GM12865 (cell line): ENCODE measurements at regions not wholly inside any gene's neighbourhood (a gene's known extent, or its start where the extent isn't known, plus 50 kb on each side); places are given as distances from the start of the nearest gene placed in this dataset.

ENCODE experiments used
- DNase-seq: peaks from one replicate; pipeline ENCODE4 v3.0.0; 2010; ENCODE audit warnings: low read depth
- H3K4me3 ChIP-seq: 2 replicates; pipeline ENCODE4 v1.5.1; 2011; ENCODE audit warnings: mild to moderate bottlenecking, low read depth, low read length, control low read depth
- CTCF ChIP-seq: IDR thresholded peaks from 2 replicates; pipeline ENCODE4 v1.5.1; 2011; ENCODE audit warnings: low read length, control low read depth, low read depth, inconsistent platforms; ENCODE audit not compliant: insufficient read depth; ENCODE audit errors: missing control alignments

- DNase-seq: no peak
- no peak for TF ChIP-seq CTCF
- H3K4me3 ChIP-seq: no peak overlapping the region
These were observed 1680.6 kb upstream of the LRRTM1 start for GRCh38 chr2:81984969-81985637.

DNA sequence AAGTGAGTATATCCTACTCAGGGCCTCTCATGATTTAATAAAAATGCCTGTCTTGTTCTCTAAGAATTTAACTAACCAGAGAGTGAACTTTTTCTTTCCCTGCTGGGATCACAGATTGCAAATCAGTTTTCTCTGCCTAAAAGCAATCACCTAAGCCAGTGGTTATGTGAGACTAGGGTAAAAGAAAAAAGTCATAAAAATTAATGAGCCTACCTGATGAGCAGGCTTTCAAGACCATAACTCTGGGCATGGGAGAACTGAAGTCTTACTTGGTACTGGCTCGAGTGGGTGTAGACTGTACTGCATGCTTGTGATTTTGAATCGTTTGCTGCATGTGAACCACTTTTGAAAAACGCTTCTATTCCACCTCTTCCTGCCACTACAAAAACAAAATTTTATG lies 1677.0 kb upstream of the LRRTM1 start:
- no peak for TF ChIP-seq CTCF
- no peak overlapping the region for H3K4me3 ChIP-seq
- DNase-seq: no peak

- no peak for TF ChIP-seq CTCF
- DNase-seq: no peak
- no peak overlapping the region for H3K4me3 ChIP-seq
These were observed 1674.5 kb upstream of the LRRTM1 start for GRCh38 chr2:81979086-81979485.

DNA sequence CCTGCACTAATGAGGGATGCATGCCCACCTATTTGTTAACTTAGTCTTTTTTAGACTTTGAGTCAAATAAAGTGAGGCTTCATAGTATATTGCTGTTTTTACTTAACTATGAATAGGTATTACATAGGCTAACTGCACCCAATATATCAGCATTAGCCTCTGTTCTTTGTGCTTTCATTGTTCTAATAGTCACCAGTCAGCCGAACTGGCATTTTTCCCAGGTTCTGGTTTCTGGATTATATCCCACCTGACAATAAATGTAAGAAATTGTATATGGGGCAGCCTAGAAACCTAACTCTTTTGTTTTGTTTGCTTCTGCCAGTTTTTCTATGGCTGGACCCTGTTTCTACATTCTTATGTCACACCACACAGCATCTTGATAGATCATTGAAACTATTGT lies 1672.4 kb upstream of the LRRTM1 start:
- no peak for TF ChIP-seq CTCF
- DNase-seq: no peak
- no peak overlapping the region for H3K4me3 ChIP-seq

GRCh38 chr2:81974216-81974615 lies 1669.7 kb upstream of the LRRTM1 start:
- TF ChIP-seq CTCF: no peak
- no peak for DNase-seq
- no peak overlapping the region for H3K4me3 ChIP-seq

DNA sequence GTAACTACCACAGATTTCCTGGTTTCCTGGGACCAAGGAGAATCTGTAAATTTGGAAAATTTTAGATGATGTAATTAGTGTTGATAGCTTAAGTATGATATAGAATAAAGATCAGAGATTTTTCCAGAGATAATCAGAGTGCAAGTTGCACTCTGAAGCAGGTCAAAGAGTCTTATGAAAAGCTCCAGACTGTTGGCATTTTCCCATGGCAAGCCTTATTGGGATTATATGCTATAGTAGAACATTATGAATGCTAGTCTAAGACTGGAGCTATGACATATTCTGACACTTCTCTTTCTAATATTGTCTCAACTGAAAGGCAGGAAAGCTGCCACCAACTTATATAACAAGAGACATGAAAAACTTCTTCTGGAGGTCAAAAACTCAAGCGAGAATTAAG lies 1638.3 kb upstream of the LRRTM1 start:
- no peak overlapping the region for H3K4me3 ChIP-seq
- no peak for TF ChIP-seq CTCF
- no peak for DNase-seq

DNA sequence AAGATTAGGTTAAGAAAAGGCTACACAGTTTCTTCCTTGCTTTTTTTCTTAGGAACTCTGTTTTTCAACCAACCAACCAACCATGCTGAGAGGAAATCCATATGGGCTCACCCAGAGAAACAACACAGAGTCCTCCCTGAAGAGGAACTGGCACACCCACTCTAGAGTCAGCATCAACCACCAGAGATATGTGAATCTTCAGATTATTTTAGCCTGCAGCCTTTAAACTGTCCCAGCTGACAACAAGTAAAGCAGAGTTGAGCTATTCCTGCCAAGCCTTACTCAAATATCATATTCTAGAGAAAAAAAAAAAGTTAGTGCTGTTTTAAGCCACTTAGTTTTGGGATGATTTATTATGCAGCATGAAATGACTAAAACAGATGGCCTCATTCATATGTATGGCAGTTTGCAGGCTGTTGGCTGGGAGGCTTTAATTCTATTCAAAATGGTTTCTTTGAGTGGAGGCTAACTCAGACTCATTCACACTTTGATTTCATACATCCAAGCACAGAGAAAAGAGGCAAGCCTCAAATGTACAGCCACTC lies 1637.7 kb upstream of the LRRTM1 start:
- no peak for DNase-seq
- no peak for TF ChIP-seq CTCF

More for the DNA sequence above, 1637.7 kb upstream of the LRRTM1 start:
- no peak overlapping the region for H3K4me3 ChIP-seq
